Stimulated activated CD8-positive, alpha-beta memory T cell treated with anti-CD3 and anti-CD28 coated beads, Interleukin-4, amount 100 ng/mL, for 24 hours (primary cell): ENCODE measurements at regions not wholly inside any gene's neighbourhood (a gene's known extent, or its start where the extent isn't known, plus 50 kb on each side); places are given as distances from the start of the nearest gene placed in this dataset.
"Not testable (repeated sequence)": the region's sequence is repeated elsewhere in the genome, so short reads cannot be mapped to it uniquely, and the experiment has no call there.

Source experiments
- DNase-seq: peaks from one replicate; pipeline ENCODE4 v3.0.0-alpha.2; 2020; ENCODE audit warnings: low read depth

DNA sequence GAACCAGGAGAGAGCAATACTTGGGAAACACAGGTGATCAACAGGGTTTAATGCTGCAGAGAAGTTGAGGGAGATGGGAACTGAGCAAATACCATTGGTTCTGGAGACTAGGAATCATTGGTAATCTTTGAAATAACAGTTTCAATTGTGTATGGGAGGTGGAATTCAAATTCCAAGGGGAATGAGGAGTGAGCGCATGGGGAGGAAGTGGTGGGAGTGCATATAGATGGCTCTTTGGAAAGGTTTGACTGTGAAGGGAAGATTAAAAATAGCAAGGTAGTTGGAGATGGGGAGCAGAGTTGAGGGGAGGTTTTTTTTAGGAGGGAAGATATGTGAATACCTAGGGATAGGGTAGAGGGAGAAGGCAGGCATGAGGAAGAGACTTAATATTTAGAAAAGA is 51.1 kb upstream of the ROPN1 start:
- no peak for DNase-seq

DNA sequence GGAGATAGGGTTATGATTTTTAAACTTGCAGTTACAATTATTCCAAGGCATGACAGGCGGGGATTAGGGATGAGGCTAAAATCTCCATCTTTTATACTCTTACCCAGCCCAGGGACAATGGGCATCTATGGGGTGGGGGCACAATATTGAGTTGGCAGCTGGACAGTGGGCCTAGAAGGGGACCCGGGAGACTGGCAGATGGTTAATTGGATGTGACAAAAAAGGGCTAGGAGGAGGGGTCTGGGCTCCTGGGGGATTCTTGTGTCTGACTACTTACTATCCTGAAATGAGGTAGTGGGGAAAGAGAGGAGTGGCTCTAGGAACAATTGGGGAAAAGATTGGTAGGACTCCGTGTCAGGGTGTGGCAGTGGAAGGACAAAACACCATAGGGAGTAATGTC is 53.0 kb upstream of the ROPN1 start:
- DNase-seq, result no peak

DNA sequence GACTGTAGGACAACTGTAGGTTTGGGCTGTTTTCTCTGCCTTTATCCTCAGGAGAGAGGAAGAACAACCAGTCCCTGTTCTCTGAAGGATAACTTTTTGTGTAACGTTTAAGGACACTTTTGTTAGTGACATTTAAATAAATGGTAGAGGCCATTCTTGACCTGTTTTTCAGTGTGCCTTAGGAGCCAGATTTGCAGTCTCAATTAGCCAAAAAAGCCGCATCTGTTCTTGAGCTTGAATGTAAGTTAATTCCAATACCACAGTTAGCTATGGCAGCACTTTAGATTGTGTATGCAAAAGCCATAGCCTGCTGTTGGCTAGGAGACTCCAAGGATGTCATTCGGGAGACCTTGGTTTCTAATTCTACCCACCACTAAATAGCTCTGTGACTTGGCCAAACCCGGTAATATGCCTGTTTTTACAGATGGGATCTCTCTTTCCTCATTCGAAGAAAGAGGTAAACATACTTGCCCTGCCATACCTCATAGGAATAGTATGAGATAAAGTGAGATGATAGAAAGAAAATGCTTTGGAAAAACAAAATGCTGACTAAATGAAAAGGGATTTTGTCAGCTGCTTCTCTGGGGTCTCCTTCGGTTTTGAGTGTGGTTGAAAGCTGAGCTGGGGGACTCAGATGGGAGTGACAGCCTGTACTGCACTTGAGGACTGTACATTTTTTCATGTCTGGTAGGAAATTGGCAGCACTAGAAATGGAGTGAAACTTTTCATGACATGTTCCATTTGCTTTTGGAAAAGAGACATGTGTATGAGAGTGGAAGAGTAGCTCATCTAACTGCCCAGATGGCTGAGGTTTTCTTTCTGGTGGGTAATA is 57.3 kb upstream of the ROPN1 start:
- DNase-seq, result no peak

GRCh38 chr3:124051636-124052035 is 59.7 kb upstream of the ROPN1 start:
- DNase-seq, result no peak

- DNase-seq, result no peak
Observed at GRCh38 chr3:124053871-124054270, 61.9 kb upstream of the ROPN1 start.

DNA sequence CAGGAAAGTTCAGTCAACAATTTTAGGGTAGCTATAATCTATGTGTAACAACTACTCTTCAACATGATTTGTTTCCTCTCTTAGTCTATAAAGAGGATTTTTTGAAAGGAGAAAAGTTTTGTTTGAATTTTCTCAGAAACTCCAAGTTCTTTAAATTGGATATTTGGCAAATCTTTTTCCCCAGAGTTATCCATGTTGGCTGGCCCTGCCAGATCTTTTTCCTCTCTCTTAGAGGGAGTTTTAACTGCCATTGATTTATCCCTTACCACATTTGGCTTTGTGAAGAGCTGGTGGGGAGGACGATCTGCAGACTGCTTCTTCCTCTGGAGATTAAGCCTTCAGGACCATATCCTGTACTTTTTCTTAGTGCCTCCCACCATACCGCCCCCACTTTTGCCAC is 64.9 kb upstream of the ROPN1 start:
- no peak for DNase-seq

GRCh38 chr3:124057420-124057819 is 65.5 kb upstream of the ROPN1 start:
- no peak for DNase-seq

DNA sequence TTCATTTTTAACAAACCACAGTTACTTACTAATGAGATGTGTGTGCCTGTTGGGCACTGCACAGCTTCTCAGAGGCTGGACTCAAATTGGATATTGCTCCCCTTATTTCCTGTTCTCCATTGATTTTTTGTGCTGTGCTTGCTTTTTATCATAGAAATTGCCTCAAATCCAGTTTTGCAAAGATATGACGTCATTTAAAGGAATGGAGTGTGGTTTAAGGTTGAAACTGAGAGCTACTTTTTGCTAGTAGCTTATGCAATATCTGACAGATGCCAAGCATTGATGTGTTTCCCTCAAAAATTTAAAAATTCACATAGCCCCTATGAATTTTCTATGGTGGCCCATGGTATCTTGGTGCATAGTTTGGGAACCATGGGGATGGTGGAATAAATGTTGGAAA is 67.7 kb upstream of the ROPN1 start:
- DNase-seq, result no peak

GRCh38 chr3:124063197-124063909 is 71.4 kb upstream of the ROPN1 start:
- no peak for DNase-seq

DNA sequence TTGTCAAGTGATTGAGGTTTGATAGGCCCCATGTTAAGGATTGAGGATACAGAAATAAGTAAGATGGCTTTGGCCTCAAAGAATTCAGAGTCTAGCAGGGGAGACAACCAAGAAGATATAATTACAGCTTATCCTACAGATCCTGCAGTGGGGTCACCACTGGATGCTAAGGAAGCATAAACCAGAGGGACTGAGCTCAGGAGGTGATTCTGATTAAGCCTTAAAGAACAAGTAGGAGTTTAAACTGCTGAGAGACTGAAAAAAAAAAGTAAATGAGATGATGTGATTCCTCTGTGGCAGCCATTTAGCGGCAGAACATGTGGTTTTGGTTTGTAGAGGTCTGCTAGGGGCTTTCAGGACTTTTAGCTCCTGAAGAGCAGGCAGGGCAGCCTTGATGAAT is 72.1 kb upstream of the ROPN1 start:
- no peak for DNase-seq

DNA sequence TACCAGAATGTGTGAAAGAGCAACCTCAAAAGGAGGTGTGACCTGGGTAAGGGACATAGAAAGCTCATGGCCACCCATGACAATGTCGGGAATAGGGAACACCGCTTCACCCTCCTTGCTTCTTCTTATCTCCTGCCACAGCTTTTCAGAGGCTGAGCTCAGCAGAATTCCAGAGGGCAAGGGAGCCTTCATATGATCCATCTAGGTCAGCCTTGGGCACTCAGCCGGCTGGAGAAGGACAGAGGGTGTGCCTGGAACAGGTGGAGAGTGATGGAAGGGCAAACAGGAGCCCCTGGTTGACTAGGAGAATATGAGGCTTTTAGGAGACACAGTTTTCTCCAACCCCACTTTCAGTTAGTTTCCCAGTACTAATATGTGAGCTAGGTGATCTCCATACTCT is 74.6 kb upstream of the ROPN1 start:
- not testable (repeated sequence) for DNase-seq

DNA sequence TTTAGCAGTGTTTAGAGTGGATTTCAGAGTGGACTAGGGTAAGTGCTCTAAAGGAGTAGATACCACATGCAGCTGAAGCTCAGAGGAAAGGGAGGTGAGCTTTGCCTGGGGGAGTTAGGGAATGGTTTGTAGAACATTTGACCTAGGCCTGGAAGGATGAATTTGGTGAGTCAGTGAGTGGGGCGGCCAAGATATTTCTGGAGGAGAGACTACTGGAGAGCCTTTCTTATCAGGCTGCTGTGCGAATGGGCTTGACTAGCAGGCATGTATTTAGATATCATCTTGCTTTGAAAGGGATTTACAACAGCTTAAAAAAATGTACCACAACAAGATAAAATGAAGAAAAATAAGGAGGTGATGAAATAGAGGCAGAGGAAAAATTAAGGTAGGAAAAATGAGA is 77.8 kb upstream of the ROPN1 start:
- not testable (repeated sequence) for DNase-seq

GRCh38 chr3:124075090-124075489 is 83.2 kb upstream of the ROPN1 start:
- DNase-seq, result not testable (repeated sequence)

GRCh38 chr3:124075753-124076152 is 83.8 kb upstream of the ROPN1 start:
- no peak for DNase-seq

DNA sequence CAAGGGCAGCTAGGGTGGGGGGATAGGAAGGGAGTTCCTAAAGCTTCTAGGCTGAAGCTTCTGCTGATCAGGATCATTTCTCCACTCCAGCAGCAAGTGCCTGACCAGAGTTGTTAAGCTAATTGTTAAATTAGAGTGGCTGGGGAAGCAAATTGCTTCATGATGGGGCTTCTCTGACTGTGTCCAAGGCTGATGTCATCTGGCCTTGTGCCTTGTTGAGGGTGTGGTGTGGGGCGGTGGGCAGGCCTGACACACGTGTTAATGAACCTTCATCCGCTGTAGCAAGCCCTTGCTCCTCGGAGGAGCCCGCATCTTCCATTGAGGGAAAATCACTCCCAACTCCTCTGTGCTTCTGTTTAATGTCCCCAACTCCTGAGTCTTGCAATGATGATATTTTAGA is 84.3 kb upstream of the ROPN1 start:
- DNase-seq, result no peak

DNA sequence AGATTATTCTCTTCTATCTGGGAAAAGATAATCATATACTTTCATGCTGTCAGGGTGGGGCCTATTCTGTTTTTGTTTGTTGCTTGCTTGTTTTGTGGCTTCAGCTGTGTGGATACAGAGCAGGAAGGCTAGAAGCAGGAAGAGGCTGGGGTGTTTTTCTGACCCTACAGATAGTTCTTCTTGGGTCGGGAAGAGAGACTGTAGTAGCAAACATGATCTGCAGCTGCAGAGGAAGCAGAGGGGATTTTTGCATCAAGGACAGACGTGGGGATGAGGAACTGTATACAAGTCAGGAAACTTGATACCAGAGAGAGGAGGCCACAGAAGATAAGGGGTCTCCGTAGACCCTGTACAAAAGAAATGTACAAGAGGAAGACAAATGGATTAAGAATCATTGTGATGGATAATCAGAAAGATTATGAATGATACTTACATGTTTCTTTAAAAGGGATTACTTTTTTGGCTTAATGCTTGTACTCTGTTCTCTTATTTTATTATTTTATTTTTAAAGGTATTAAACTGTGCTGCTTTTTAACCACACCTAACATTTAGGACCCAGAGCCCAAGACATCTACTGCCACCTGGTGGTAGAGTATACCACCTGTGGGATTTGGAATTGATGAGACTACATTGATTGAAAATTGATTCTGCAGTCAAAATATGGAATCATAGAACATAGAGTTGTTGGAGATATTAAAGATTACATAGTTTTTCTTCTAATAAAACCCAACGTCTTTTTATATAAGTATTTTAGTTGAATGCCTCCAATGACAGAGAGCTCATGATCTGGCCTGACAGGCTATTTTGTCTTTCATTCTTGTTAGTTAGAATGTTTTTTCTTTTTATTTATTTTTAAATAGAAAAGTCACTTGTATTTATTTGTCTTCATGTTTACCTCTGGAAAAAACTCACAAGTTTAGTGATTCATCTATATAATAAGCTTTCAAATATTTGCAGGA is 87.3 kb upstream of the ROPN1 start:
- DNase-seq, result no peak

GRCh38 chr3:124079912-124080276 is 88.0 kb upstream of the ROPN1 start:
- DNase-seq, result no peak

DNA sequence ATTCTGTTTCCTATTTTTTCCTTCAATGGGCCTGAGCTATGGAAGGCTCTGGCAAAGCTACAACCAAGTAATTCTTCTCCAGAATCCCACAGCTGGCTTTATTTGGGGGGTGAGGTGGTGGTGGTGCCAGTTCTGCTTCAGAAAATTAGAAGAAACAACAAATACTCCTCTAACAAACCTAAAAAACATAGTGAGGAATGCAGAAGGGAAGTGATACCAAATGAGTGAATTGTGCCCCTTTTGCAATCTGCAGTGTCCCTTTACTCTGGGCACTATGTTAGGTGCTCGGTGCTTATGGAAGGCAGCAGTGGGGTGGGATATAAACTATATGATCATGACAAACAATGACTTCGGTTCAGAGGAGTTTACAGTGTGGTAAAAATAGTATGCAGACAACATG is 90.4 kb upstream of the ROPN1 start:
- no peak for DNase-seq

GRCh38 chr3:124084022-124084881 is 92.3 kb upstream of the ROPN1 start:
- DNase-seq, result no peak

DNA sequence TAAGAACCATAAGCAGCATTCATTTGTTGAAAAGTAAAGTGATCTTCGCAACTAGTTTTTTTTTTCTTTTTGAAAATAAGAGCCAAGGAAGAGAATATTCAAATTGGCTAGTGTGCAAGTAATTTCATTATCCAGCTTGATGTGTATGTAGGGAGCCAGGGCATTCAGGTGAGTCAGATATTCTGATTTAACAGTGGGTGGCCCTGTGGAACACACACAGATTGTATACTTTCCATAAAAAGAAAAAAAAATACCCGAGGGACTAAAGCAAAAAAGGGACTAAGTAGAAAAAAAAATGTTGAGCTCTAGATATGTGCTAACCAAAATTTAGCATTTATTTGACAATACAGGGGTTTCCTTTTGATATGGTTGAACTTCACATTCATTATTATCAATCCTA is 96.9 kb upstream of the ROPN1 start:
- DNase-seq, result no peak

DNA sequence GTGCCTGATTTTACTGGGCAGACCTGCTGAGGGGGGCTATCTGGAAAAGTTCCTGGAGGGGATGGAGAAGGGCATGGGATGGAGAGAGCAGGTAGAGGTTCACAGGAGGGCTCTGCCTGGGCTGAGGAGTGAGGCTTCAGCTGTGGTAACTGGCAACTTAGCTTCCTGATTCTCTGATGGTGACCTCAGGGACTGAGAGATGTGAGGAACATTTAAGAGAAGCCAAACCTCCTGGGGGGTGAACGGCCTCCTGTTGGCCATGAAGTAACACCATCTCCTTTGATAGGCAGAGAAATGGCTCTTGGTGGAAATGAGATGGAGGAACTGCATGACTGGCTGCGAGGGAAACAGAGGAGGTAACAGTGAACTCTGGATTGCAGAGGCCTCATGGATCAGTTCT is 97.3 kb upstream of the ROPN1 start:
- no peak for DNase-seq

DNA sequence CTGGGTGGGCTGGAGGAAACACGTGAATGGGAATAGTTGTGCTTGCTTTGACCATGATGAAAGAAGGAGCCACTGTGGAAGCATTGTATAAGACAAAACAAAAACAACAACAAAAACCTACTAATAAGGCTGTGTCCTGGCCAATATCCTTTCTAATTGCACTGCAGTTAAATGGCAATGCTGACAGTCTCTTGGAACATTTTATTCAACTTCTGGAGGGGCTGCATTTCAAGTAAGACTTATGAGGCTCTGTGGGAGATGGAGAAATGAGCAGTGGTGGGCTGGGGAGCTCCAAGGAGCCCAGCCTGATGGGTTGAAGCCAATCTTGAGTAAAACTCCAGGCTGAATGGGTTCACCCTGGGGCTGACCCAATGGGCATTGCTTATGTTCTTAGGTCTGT is 99.8 kb upstream of the ROPN1 start:
- DNase-seq, result no peak
